Panc1 (cell line): ENCODE measurements at regions not wholly inside any gene's neighbourhood (a gene's known extent, or its start where the extent isn't known, plus 50 kb on each side); places are given as distances from the start of the nearest gene placed in this dataset.

Source experiments
- ATAC-seq: fragments of 200-7000 bp; cut with Tn5 transposase; 2 replicates; pipeline ENCODE4 v1.9.1; 2020; ENCODE audit warnings: mild to moderate bottlenecking, moderate library complexity
- BruUV-seq: library from RNA; stranded (reverse); fragments of 400-500 nt; replicated peaks from 2 replicates; lab custom pipeline; 2021; lab: Mats Ljungman, UMichigan
- CTCF ChIA-PET: fragments of 300-600 bp; sonication (Branson Sonifier 250); formaldehyde crosslinking; loops from one replicate; lab custom pipeline; 2022; ENCODE audit warnings: antibody characterized with exemption; lab: Charles Lee
- POLR2A ChIA-PET: fragments of 300-600 bp; sonication (Branson Sonifier 250); formaldehyde crosslinking; loops from one replicate; lab custom pipeline; 2022; ENCODE audit warnings: antibody characterized with exemption; lab: Charles Lee
- DNase-seq: peaks from one replicate; pipeline ENCODE4 v3.0.0-alpha.2; 2010; ENCODE audit warnings: low read depth, low spot score
- H3K27ac ChIP-seq: 2 replicates; pipeline ENCODE4 v1.5.1; 2011; ENCODE audit warnings: mild to moderate bottlenecking, low read length, inconsistent platforms
- H3K27me3 ChIP-seq: fragments of 200-500 bp; sonication (Bioruptor generic); 2 replicates; pipeline ENCODE4 v1.6.0; 2014; ENCODE audit warnings: low read length, inconsistent platforms; ENCODE audit not compliant: control insufficient read depth, insufficient read depth
- H3K36me3 ChIP-seq: fragments of 200-500 bp; sonication (Bioruptor generic); 2 replicates; pipeline ENCODE4 v1.5.1; 2014; ENCODE audit warnings: inconsistent platforms, mild to moderate bottlenecking, low read length, moderate library complexity; ENCODE audit not compliant: control insufficient read depth, insufficient read depth
- H3K4me1 ChIP-seq: 2 replicates; pipeline ENCODE4 v1.5.1; 2011; ENCODE audit warnings: inconsistent platforms, mild to moderate bottlenecking, low read length, moderate library complexity; ENCODE audit not compliant: control insufficient read depth, insufficient read depth
- H3K4me3 ChIP-seq, 2 experiments: 2 replicates each; pipeline ENCODE4 v1.5.1; 2011 to 2012; ENCODE audit warnings: low read depth in 2 of 2, low read length in 2 of 2, mild to moderate bottlenecking in 2 of 2, inconsistent platforms in 1 of 2, moderate library complexity in 1 of 2
- H3K9me3 ChIP-seq: fragments of 200-500 bp; sonication (Bioruptor generic); 2 replicates; pipeline ENCODE4 v1.5.1; 2014; ENCODE audit warnings: low read depth, mild to moderate bottlenecking, inconsistent platforms, low read length, moderate library complexity; ENCODE audit not compliant: control insufficient read depth, insufficient read depth
- POLR2AphosphoS5 ChIP-seq: IDR thresholded peaks from 2 replicates; pipeline ENCODE4 v1.6.1; 2012; ENCODE audit warnings: mild to moderate bottlenecking, low read depth, low read length, moderate library complexity
- REST ChIP-seq, 2 experiments: IDR thresholded peaks; 2 replicates each; pipeline ENCODE4 v1.6.1; 2011 to 2012; ENCODE audit warnings: low read depth in 2 of 2, control low read depth in 1 of 2, low read length in 1 of 2, mild to moderate bottlenecking in 1 of 2, moderate library complexity in 1 of 2; ENCODE audit not compliant: insufficient read depth in 1 of 2
- SIN3A ChIP-seq: IDR thresholded peaks from 2 replicates; pipeline ENCODE4 v1.6.1; 2012; ENCODE audit warnings: low read depth, mild to moderate bottlenecking, low read length, moderate library complexity, borderline replicate concordance; ENCODE audit not compliant: insufficient read depth
- TCF7L2 ChIP-seq: IDR thresholded peaks from 2 replicates; pipeline ENCODE4 v1.6.1; 2011; ENCODE audit warnings: mild to moderate bottlenecking, low read depth, low read length, inconsistent platforms
- in situ Hi-C: cut with HindIII; loops from 2 replicates; pipeline ENCODE4 v1.10.0; 2016; ENCODE audit warnings: low sequenced_read_pairs, low pct_unique_long_range_greater_than_20kb
- intact Hi-C: fragments of 100-400 bp; cut with micrococcal nuclease; formaldehyde crosslinking; loops from one replicate; pipeline ENCODE4 v1.10.0; 2022; ENCODE audit not compliant: unreplicated experiment
- TF ChIP-seq, protein P1 (sequence below): fragments of 450-650 bp; IDR thresholded peaks from 2 replicates; pipeline ENCODE4 v1.5.1; 2017; ENCODE audit warnings: mild to moderate bottlenecking

DNA sequence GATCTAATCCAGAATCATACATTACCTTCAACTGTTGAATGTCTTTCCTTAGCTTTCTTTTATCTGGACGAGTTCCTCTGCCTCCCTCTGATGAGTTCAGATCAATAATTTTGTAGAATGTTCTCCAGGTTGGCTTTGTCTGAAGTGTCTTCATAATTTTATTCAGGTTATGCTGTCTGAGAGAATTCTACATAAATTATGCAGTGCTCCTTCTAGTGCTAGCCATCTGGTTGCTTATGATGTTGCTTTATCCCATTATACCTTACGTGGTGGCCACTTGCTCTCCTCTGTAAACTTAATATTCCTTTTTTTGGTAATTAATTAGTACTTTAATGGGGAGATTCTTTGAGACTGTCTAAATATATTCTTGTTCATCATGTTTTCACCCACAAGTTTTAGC is 67.7 kb upstream of the PTCHD4 start:
- intact Hi-C loops = no loop called here
- no peaks in the 10 kb centered on the region; the same call in 1 of the 2 replicates for H3K27me3 ChIP-seq
- H3K36me3 ChIP-seq = no peaks in the 10 kb centered on the region
- H3K4me3 ChIP-seq = no peak overlapping the region
- H3K27ac ChIP-seq = no peak overlapping the region
- H3K4me1 ChIP-seq = no peaks in the 10 kb centered on the region
- CTCF ChIA-PET = no interaction called here
- BruUV-seq = no TSS peak
- TF ChIP-seq TCF7L2 (no peak), REST (IDR thresholded peaks at IDR 0.05; ENCODE audit: insufficient read depth in 1 of 2, low read depth in 2 of 2, low read length in 1 of 2) (no peak), POLR2AphosphoS5 (no peak), SIN3A (no peak)
- TF ChIP-seq, protein P1, sequence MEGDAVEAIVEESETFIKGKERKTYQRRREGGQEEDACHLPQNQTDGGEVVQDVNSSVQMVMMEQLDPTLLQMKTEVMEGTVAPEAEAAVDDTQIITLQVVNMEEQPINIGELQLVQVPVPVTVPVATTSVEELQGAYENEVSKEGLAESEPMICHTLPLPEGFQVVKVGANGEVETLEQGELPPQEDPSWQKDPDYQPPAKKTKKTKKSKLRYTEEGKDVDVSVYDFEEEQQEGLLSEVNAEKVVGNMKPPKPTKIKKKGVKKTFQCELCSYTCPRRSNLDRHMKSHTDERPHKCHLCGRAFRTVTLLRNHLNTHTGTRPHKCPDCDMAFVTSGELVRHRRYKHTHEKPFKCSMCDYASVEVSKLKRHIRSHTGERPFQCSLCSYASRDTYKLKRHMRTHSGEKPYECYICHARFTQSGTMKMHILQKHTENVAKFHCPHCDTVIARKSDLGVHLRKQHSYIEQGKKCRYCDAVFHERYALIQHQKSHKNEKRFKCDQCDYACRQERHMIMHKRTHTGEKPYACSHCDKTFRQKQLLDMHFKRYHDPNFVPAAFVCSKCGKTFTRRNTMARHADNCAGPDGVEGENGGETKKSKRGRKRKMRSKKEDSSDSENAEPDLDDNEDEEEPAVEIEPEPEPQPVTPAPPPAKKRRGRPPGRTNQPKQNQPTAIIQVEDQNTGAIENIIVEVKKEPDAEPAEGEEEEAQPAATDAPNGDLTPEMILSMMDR = no peak
- in situ Hi-C loops = no loop called here
- ATAC-seq = no peak
- no peak for DNase-seq
- no peaks in the 10 kb centered on the region for H3K9me3 ChIP-seq
- POLR2A ChIA-PET = no interaction called here

- no peaks in the 10 kb centered on the region; the same call in 1 of the 2 replicates for H3K27me3 ChIP-seq
- no peak for TF ChIP-seq POLR2AphosphoS5
- no peak for TF ChIP-seq SIN3A
- no peak for TF ChIP-seq REST (IDR thresholded peaks at IDR 0.05; ENCODE audit: insufficient read depth in 1 of 2, low read depth in 2 of 2, low read length in 1 of 2)
- TF ChIP-seq TCF7L2 = no peak
- TF ChIP-seq, protein P1 = no peak
- BruUV-seq = no TSS peak
- ChIA-PET POLR2A (interaction anchor here (0.6 kb wide), 1 partner anchor 1065 kb away, joined by 3 read pairs; no protein-coding TSS in a partner anchor), CTCF (no interaction called here)
- in situ Hi-C loops = no loop called here
- H3K36me3 ChIP-seq = no peaks in the 10 kb centered on the region
- H3K9me3 ChIP-seq = no peaks in the 10 kb centered on the region
- ATAC-seq (no peak), DNase-seq (no peak)
- H3K4me3 ChIP-seq = no peak overlapping the region
- intact Hi-C loops = no loop called here
- H3K27ac ChIP-seq = no peak overlapping the region
- H3K4me1 ChIP-seq = no peaks in the 10 kb centered on the region
Observed at GRCh38 chr6:48177786-48178185, 66.8 kb upstream of the PTCHD4 start.
